ENCODE measurements at regions not wholly inside any gene's neighbourhood (a gene's known extent, or its start where the extent isn't known, plus 50 kb on each side); places are given as distances from the start of the nearest gene placed in this dataset.
"Not testable (repeated sequence)": the region's sequence is repeated elsewhere in the genome, so short reads cannot be mapped to it uniquely, and the experiment has no call there.

GRCh38 chr1:91099746-91100621, 78.1 kb upstream of the ZNF644 start:
- ATAC-seq = no peak

GRCh38 chr1:91098299-91098906, 76.6 kb upstream of the ZNF644 start:
- no peak for DNase-seq (ENCODE audit: low spot score)
- no peak for ATAC-seq

More at GRCh38 chr1:91099746-91100621, 78.1 kb upstream of the ZNF644 start:
- DNase-seq (ENCODE audit: low spot score) = no peak

- not testable (repeated sequence) for DNase-seq (ENCODE audit: low spot score); ATAC-seq
Observed at GRCh38 chr1:91095321-91095720, 73.5 kb upstream of the ZNF644 start.

DNA sequence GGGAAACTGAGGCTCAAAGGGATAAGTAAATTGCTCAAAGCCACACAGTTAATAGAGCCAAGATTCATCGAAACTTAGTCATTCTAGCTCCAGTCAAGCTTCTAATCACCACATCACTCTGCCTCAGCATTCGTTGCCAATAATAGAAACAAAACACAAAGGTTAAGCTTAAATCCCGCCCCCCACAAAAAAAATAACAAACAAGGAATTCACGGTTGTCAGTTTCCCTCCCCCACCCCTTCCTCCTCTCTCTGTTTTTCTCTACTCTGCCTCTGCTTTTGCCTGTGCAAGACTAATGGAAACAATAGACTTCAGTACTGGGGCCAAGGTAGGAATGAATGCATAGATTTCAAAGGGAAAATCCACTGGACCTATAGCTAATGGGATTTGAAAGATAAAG, 70.7 kb upstream of the ZNF644 start:
- DNase-seq (ENCODE audit: low spot score) (no peak), ATAC-seq (no peak)

DNA sequence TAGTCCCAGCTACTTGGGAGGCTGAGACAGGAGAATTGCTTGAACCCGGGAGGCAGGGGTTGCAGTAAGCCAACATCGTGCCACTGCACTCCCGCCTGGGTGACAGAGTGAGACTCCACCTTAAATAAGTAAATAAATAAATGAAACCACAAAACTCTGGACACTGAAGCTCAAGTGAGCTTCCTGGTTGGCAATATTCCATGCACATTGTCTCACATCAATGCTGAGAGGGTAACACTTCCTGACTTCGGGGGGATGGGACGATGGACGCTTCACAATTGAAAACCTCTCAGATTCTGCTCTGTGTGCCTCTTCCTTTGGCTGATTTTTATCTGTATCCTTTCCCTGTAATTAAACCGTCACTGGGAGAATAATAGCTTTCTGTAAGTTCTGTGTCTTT, 70.0 kb upstream of the ZNF644 start:
- ATAC-seq (no peak), DNase-seq (ENCODE audit: low spot score) (no peak)

GRCh38 chr1:91080650-91081049, 58.8 kb upstream of the ZNF644 start:
- DNase-seq (ENCODE audit: low spot score) (no peak), ATAC-seq (no peak)

DNA sequence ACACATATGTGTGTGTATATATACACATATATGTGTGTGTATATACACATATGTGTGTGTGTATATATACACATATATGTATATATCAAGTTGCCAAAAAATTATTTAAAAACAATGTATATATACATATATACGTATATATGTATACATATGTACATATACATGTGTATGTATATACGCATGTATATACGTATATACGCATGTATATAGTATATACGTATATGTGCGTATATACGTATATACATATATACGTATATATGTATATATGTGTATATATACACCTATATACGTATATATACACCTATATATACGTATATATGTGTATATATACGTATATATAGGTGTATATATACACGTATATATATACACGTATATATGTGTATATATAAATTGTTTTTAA, 57.0 kb upstream of the ZNF644 start:
- DNase-seq (ENCODE audit: low spot score) = no peak
- ATAC-seq = no peak

DNA sequence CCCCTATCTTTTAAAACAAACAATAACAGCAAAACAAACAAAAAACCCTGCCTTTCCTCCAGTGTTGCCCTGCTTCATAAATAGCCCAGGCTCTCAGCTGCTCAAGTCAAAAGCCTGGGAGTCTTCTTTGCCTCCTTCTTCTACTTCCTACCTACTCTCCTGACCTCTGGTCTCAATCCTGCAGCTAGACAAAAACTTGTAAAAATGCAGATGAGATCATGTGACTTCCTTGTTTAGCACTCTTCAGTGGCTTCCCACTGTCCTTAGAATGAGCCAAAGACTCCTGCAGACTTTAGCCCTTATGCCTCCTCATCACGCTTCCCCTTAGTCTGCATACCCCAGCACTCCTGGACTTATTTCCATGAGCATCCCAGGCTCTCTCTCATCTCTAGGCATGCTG, 55.0 kb upstream of the ZNF644 start:
- DNase-seq (ENCODE audit: low spot score) (no peak), ATAC-seq (no peak)

DNA sequence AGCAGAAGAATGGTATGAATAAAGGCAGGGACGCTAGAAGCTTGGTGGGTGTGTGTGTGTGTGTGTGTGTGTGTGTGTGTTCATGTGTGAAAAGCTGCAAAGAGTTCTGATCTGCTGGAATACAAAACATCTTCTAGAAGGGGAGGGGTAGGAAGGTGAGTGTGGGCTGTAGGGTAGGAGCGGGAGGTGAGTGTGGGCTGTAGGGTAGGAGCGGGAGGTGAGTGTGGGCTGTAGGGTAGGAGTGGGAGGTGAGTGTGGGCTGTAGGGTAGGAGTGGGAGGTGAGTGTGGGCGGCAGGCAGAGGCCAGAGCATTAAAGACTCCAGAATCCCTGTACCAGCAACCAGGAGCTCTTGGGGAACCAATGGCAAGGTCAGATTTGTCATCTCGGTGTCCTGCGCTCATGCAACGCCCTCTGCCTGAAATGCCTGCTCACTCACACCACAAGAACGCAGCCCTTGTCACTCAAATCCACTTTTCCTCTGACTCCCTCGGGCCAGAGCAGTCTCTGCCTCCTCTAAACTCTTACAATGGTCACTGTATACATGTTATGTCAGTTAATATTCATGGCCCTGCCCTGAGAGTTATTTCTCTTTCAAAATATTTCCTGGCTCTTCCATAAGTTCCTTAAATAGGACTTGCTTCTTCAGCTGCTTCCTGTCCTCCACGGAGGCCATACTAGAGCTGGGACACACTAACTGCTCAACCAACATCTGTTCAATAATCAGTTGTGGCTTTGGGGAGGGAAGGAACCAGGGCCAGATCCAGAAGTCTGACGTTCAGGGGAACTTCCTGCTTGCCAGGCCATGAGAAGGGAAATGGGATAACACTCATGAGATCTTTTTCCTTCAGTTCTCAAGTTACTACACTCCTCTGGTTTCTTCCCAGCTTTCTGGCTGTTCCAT, 53.6 kb upstream of the ZNF644 start:
- no peak for ATAC-seq
- no peak for DNase-seq (ENCODE audit: low spot score)

GRCh38 chr1:91073299-91073698, 51.5 kb upstream of the ZNF644 start:
- DNase-seq (ENCODE audit: low spot score) (no peak), ATAC-seq (peak; percentile 60)

DNA sequence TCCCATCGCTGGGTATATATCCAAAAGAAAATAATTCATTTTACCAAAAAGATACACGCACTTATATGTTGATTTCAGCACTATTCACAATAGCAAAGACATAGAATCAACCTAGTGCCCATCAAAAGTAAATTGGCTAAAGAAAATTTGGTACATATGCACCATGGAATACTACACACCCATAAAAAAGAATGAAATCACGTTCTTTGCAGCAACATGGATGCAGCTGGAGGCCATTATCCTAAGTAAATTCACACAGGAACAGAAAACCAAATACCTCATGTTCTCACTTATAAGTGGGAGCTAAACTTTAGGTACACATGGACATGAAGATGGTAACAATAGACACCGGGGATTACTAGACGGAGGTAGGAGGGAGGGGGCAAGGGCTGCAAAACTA, 50.0 kb upstream of the ZNF644 start:
- ATAC-seq = no peak
- DNase-seq (ENCODE audit: low spot score) = no peak

Measured in left lobe of liver (tissue), 2 donors.